ENCODE measurements at regions not wholly inside any gene's neighbourhood (a gene's known extent, or its start where the extent isn't known, plus 50 kb on each side); places are given as distances from the start of the nearest gene placed in this dataset.

DNA sequence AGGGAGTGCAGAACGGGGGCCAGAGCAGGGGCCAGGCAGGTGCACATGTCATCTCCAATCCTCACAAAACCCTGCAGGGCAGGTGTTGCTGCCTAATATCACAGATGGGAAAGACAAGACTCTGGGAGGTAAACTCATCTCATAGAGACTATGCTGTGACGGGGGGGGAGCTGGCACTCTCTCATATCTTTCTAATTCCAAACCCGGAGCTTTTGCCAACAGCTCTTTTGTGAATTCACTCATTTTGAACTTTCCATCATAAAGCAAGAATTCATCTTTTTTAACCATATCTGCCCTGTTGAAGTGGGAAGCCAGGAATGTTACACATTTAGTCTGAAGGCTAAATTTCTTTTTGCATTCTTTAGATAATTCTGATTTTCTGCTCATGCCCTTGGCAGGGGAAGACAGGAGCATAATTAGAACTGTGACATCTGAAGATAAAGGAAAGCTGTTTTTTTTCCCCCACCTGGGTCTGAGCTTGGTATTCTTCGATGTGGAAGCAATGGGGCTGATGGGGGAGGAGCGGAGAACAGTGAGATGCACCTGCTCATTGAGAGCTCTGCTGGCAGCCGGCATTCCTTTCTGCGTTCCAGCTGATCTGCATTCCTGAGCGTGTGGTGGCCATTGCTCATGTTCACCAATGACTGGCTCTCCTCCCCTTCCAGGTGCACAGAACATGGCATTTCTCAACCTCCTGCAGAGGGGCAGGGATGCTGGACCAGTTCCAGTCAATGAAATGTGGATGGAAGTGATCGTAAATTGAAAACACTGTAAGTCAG, 159.2 kb downstream of the NSG2 start:
- Histone ChIP-seq H3K4me3 (ENCODE audit: low read depth, low read length) (no peak overlapping the region), H3K27me3 (replicated peaks) (no peaks in the 10 kb centered on the region), H3K27ac (no peak overlapping the region), H3K36me3 (replicated peaks) (no peaks in the 10 kb centered on the region)
- no peak for DNase-seq
- in situ Hi-C loops (cut with HindIII; ENCODE audit: low pct_ligation_motif_present, low sequenced_read_pairs), result no loop called here
- no peak for TF ChIP-seq CTCF (IDR thresholded peaks at IDR 0.05; ENCODE audit: low read depth, low read length, missing control alignments)

DNA sequence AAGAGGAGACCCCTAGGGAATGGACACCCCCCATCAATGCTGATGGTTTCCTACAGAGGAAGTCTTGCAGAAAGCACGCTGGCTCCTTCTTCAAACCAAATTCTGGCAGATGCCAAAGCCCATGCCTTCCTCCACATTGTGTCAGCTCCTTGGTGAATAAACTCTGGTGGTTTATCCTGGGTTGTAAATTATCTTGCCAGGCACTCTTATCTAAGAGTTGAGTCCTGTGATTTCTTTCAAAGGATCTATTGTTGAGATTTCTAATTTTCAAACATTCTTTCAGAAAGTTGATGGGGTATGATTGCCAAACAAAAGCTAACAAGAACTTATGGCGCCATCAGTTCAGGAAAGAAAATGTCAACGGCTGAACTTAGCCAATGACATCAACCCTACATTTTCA, 160.4 kb downstream of the NSG2 start:
- no peak for DNase-seq
- TF ChIP-seq CTCF (IDR thresholded peaks at IDR 0.05; ENCODE audit: low read depth, low read length, missing control alignments), result no peak
- Histone ChIP-seq H3K4me3 (ENCODE audit: low read depth, low read length) (no peak overlapping the region), H3K27ac (no peak overlapping the region), H3K36me3 (replicated peaks) (no peaks in the 10 kb centered on the region), H3K27me3 (replicated peaks) (no peaks in the 10 kb centered on the region)
- in situ Hi-C loops (cut with HindIII; ENCODE audit: low pct_ligation_motif_present, low sequenced_read_pairs), result no loop called here

DNA sequence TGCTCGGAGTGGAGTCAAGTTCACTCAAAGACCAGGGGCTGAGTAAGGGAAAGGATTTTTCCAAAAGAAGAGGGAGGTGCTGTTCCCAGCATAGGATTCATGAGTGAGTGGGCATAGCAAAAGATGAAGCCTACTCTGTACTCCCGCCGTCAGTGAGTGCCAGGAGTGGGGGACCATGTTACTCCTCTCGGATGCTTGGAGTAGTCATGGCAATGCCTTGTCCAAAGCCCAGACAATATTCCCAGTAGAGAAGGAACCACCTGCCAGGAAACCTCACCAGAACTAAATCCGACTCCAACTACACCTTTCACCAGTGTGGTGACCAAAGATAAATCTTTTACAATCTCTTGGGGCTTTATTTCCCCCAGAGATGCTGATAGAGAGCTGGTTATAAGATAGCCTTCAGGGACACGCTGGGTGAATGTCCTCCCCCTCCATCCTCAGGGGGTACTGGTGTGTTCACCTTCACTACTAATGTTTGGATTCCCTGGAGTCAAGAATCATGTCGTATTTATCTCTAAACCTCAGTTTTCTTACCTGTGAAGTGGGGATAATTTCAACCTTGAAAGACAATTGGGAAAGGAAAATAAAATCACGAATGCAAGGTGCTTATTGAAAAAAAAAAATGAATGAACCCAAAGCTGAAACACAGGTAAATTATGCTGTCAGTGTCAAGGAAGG, 165.2 kb downstream of the NSG2 start:
- H3K27me3 ChIP-seq (replicated peaks), result no peaks in the 10 kb centered on the region
- in situ Hi-C loops (cut with HindIII; ENCODE audit: low pct_ligation_motif_present, low sequenced_read_pairs), result no loop called here
- no peak overlapping the region for H3K4me3 ChIP-seq (ENCODE audit: low read depth, low read length)
- DNase-seq, result no peak
- H3K36me3 ChIP-seq (replicated peaks), result no peaks in the 10 kb centered on the region
- H3K27ac ChIP-seq, result no peak overlapping the region
- TF ChIP-seq CTCF (IDR thresholded peaks at IDR 0.05; ENCODE audit: low read depth, low read length, missing control alignments), result no peak

GRCh38 chr5:174211277-174211626, 165.7 kb downstream of the NSG2 start:
- H3K27me3 ChIP-seq (replicated peaks), result no peaks in the 10 kb centered on the region
- no peaks in the 10 kb centered on the region for H3K36me3 ChIP-seq (replicated peaks)
- DNase-seq, result no peak
- no peak overlapping the region for H3K27ac ChIP-seq
- TF ChIP-seq CTCF (IDR thresholded peaks at IDR 0.05; ENCODE audit: low read depth, low read length, missing control alignments), result no peak
- no peak overlapping the region for H3K4me3 ChIP-seq (ENCODE audit: low read depth, low read length)
- in situ Hi-C loops (cut with HindIII; ENCODE audit: low pct_ligation_motif_present, low sequenced_read_pairs), result no loop called here

- H3K4me3 ChIP-seq (ENCODE audit: low read depth, low read length), result no peak overlapping the region
- no peaks in the 10 kb centered on the region for H3K36me3 ChIP-seq (replicated peaks)
- no peak for TF ChIP-seq CTCF (IDR thresholded peaks at IDR 0.05; ENCODE audit: low read depth, low read length, missing control alignments)
- no peak for DNase-seq
- no peaks in the 10 kb centered on the region for H3K27me3 ChIP-seq (replicated peaks)
- H3K27ac ChIP-seq, result no peak overlapping the region
- in situ Hi-C loops (cut with HindIII; ENCODE audit: low pct_ligation_motif_present, low sequenced_read_pairs), result no loop called here
These were observed 172.0 kb downstream of the NSG2 start for GRCh38 chr5:174217527-174217926.

Measured in brain microvascular endothelial cell (primary cell).